Naive B cell (primary cell): ENCODE measurements at regions not wholly inside any gene's neighbourhood (a gene's known extent, or its start where the extent isn't known, plus 50 kb on each side); places are given as distances from the start of the nearest gene placed in this dataset.

ENCODE experiments used
- ATAC-seq, 2 donors: fragments of 150-1000 bp; cut with Tn5 transposase; 2 replicates each; pipeline ENCODE4 v1.10.0; 2021; ENCODE audit warnings: low read depth in 2 of 2, mild to moderate bottlenecking in 2 of 2, moderate library complexity in 2 of 2
- DNase-seq: peaks from one replicate; pipeline ENCODE4 v3.0.0; 2022
- H3K27ac Mint-ChIP-seq, 6 donors: one replicate each; pipeline ENCODE4 v1.8.0; 2020 to 2022; ENCODE audit warnings: mild to moderate bottlenecking in 6 of 6, mixed read lengths in 6 of 6, moderate library complexity in 5 of 6, inconsistent platforms in 2 of 6
- H3K27me3 Mint-ChIP-seq, 3 donors: one replicate each; pipeline ENCODE4 v1.8.0; 2021 to 2022; ENCODE audit warnings: mixed read lengths in 3 of 3, mild to moderate bottlenecking in 1 of 3
- H3K36me3 Mint-ChIP-seq, 2 donors: one replicate each; pipeline ENCODE4 v1.8.0; 2020 to 2022; ENCODE audit warnings: mixed read lengths in 2 of 2, inconsistent platforms in 1 of 2, mild to moderate bottlenecking in 1 of 2
- H3K4me1 Mint-ChIP-seq, 3 donors: one replicate each; pipeline ENCODE4 v1.8.0; 2020 to 2022; ENCODE audit warnings: mixed read lengths in 3 of 3, inconsistent platforms in 1 of 3, mild to moderate bottlenecking in 1 of 3, moderate library complexity in 1 of 3
- H3K4me3 Mint-ChIP-seq, 8 donors: one replicate each; pipeline ENCODE4 v1.8.0; 2020 to 2022; ENCODE audit warnings: mild to moderate bottlenecking in 8 of 8, mixed read lengths in 8 of 8, moderate library complexity in 8 of 8, inconsistent platforms in 2 of 8
- H3K9me3 Mint-ChIP-seq, 7 donors: one replicate each; pipeline ENCODE4 v1.8.0; 2020 to 2022; ENCODE audit warnings: mixed read lengths in 7 of 7, mild to moderate bottlenecking in 5 of 7, inconsistent platforms in 2 of 7, moderate library complexity in 1 of 7

GRCh38 chr4:8760561-8760960 lies 111.1 kb downstream of the HMX1 start:
- no peak for DNase-seq
- Mint-ChIP-seq H3K27ac (no peak overlapping the region), H3K27me3 (no peaks in the 10 kb centered on the region), H3K4me3 (no peak overlapping the region), H3K9me3 (peaks cover 0 to 4% (median 0%) of the 10 kb centered on the region in 7 donors), H3K4me1 (no peaks in the 10 kb centered on the region), H3K36me3 (no peaks in the 10 kb centered on the region)
- ATAC-seq: no peak

GRCh38 chr4:8759987-8760386 lies 111.7 kb downstream of the HMX1 start:
- Mint-ChIP-seq H3K27ac (no peak overlapping the region), H3K4me1 (no peaks in the 10 kb centered on the region), H3K36me3 (no peaks in the 10 kb centered on the region), H3K27me3 (no peaks in the 10 kb centered on the region), H3K9me3 (peaks cover 0 to 5% (median 0%) of the 10 kb centered on the region in 7 donors), H3K4me3 (no peak overlapping the region)
- DNase-seq: no peak
- ATAC-seq: no peak

GRCh38 chr4:8756816-8757215 lies 114.8 kb downstream of the HMX1 start:
- no peaks in the 10 kb centered on the region for H3K4me1 Mint-ChIP-seq
- ATAC-seq (no peak), DNase-seq (no peak)
- H3K9me3 Mint-ChIP-seq: peaks cover 0 to 9% (median 4%) of the 10 kb centered on the region in 7 donors
- no peaks in the 10 kb centered on the region for H3K36me3 Mint-ChIP-seq
- H3K4me3 Mint-ChIP-seq: no peak overlapping the region
- H3K27me3 Mint-ChIP-seq: no peaks in the 10 kb centered on the region
- no peak overlapping the region for H3K27ac Mint-ChIP-seq

GRCh38 chr4:8754634-8755589 lies 116.7 kb downstream of the HMX1 start:
- Mint-ChIP-seq H3K4me1 (no peaks in the 10 kb centered on the region), H3K27ac (no peak overlapping the region), H3K27me3 (peaks cover 0 to 1% (median 0%) of the 10 kb centered on the region in 3 donors), H3K4me3 (no peak overlapping the region), H3K9me3 (peaks cover 0 to 9% (median 4%) of the 10 kb centered on the region in 7 donors), H3K36me3 (no peaks in the 10 kb centered on the region)
- DNase-seq (no peak), ATAC-seq (no peak)

DNA sequence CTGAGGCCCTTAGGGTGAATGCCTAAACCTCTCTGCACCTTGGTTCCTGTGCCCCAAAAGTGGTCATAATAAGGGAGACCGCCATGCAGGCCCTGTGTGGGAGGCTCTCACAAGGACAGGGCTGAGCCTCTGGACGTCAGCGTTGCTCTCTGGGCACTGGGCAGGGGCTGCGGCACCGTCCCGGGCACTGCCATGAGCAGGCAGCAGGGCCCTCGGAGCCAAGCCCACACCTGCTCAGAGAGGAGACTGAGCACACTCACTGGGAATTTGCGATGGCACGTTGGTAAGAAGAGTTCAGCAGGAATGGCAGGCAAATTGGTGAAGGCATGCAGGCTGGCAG lies 123.4 kb downstream of the HMX1 start:
- DNase-seq (no peak), ATAC-seq (no peak)
- no peak overlapping the region for H3K27ac Mint-ChIP-seq
- H3K27me3 Mint-ChIP-seq: peaks cover 0 to 19% (median 0%) of the 10 kb centered on the region in 3 donors
- no peaks in the 10 kb centered on the region for H3K4me1 Mint-ChIP-seq
- no peaks in the 10 kb centered on the region for H3K36me3 Mint-ChIP-seq
- no peak overlapping the region for H3K4me3 Mint-ChIP-seq
- H3K9me3 Mint-ChIP-seq: peaks cover 0 to 9% (median 2%) of the 10 kb centered on the region in 7 donors

- H3K36me3 Mint-ChIP-seq: no peaks in the 10 kb centered on the region
- H3K4me1 Mint-ChIP-seq: no peaks in the 10 kb centered on the region
- no peak overlapping the region for H3K27ac Mint-ChIP-seq
- peaks cover 0 to 24% (median 4%) of the 10 kb centered on the region in 3 donors for H3K27me3 Mint-ChIP-seq
- no peak for ATAC-seq
- H3K4me3 Mint-ChIP-seq: no peak overlapping the region
- no peak for DNase-seq
- peaks cover 0 to 9% (median 2%) of the 10 kb centered on the region in 7 donors for H3K9me3 Mint-ChIP-seq
Measured at GRCh38 chr4:8747467-8748235, 124.0 kb downstream of the HMX1 start.

DNA sequence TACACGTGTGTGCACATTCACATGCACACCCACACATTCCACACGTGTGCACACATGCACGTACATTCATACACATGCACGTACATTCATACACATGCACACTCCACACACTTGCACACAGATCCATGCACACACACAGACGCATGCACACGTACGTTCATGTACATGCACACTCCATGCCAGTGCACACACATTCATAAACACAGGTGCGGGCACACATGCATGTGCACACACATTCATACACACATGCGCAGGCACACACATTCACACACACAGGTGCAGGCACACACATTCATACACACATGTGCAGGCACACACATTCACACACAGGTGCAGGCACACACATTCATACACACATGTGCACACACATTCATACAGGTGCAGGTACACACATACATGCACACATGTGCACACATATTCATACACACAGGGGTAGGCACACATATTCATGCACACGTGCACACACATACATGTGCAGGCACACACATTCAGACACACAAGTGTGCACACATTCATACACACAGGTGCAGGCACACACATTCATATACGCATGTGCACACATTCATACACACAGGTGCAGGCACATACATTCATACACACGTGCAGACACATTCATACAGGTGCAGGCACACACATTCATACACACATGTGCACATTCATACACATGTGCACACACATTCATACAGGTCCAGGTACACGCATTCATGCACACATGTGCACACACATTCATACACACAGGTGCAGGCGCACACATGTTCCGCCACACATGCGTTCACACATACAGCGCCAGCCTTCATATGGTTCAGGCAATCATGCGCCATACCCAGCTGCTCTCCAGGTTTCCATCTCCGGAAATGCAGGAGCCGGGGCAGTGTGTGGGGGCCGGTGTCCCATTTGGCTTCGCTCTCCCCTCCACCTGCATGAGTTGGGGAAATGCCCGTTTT lies 124.8 kb downstream of the HMX1 start:
- H3K27me3 Mint-ChIP-seq: peaks cover 0 to 27% (median 5%) of the 10 kb centered on the region in 3 donors
- no peak for DNase-seq
- peaks cover 0 to 9% (median 2%) of the 10 kb centered on the region in 7 donors for H3K9me3 Mint-ChIP-seq
- no peak overlapping the region for H3K27ac Mint-ChIP-seq
- no peaks in the 10 kb centered on the region for H3K4me1 Mint-ChIP-seq
- no peak overlapping the region for H3K4me3 Mint-ChIP-seq
- no peak for ATAC-seq
- no peaks in the 10 kb centered on the region for H3K36me3 Mint-ChIP-seq

- ATAC-seq: no peak
- no peaks in the 10 kb centered on the region for H3K4me1 Mint-ChIP-seq
Measured at GRCh38 chr4:8745826-8746225, 125.8 kb downstream of the HMX1 start.

GRCh38 chr4:8745005-8745790 lies 126.4 kb downstream of the HMX1 start:
- H3K27me3 Mint-ChIP-seq: peaks cover 0 to 27% (median 5%) of the 10 kb centered on the region in 3 donors
- H3K4me1 Mint-ChIP-seq: no peaks in the 10 kb centered on the region
- H3K9me3 Mint-ChIP-seq: peaks cover 0 to 9% (median 2%) of the 10 kb centered on the region in 7 donors
- ATAC-seq (no peak), DNase-seq (no peak)
- no peak overlapping the region for H3K4me3 Mint-ChIP-seq
- peak overlapping the region in 1 of 6 donors; percentile 30 for H3K27ac Mint-ChIP-seq
- H3K36me3 Mint-ChIP-seq: no peaks in the 10 kb centered on the region

More at GRCh38 chr4:8745826-8746225, 125.8 kb downstream of the HMX1 start:
- H3K36me3 Mint-ChIP-seq: no peaks in the 10 kb centered on the region
- no peak overlapping the region for H3K4me3 Mint-ChIP-seq
- H3K27me3 Mint-ChIP-seq: peaks cover 0 to 27% (median 5%) of the 10 kb centered on the region in 3 donors
- peaks cover 0 to 9% (median 2%) of the 10 kb centered on the region in 7 donors for H3K9me3 Mint-ChIP-seq
- no peak for DNase-seq
- H3K27ac Mint-ChIP-seq: peak overlapping the region in 1 of 6 donors; percentile 30

GRCh38 chr4:8744083-8744805 lies 127.4 kb downstream of the HMX1 start:
- DNase-seq (no peak), ATAC-seq (no peak)
- Mint-ChIP-seq H3K36me3 (no peaks in the 10 kb centered on the region), H3K27ac (no peak overlapping the region), H3K4me3 (no peak overlapping the region), H3K27me3 (peaks cover 0 to 19% (median 5%) of the 10 kb centered on the region in 3 donors), H3K9me3 (peaks cover 0 to 9% (median 2%) of the 10 kb centered on the region in 7 donors), H3K4me1 (no peaks in the 10 kb centered on the region)

DNA sequence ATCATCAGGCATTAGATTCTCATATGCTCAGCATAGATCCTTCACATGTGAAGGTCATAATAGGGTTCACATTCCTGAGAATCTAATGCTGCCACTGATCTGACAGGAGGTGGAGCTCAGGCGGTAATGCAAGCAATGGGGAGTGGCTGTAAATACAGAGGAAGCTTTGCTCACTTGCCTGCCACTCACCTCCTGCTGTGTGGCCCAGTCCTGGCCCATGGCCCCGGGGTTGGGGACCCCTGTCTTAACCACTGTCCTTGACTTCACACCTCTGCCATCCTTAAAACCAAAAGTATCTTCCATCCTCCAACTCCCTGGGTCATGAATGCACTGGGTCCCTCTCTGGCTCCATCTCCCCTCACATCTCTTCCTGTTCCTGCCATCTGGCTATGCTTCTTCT lies 129.1 kb downstream of the HMX1 start:
- H3K9me3 Mint-ChIP-seq: peaks cover 0 to 9% (median 2%) of the 10 kb centered on the region in 7 donors
- ATAC-seq: no peak
- H3K27me3 Mint-ChIP-seq: peaks cover 0 to 16% (median 5%) of the 10 kb centered on the region in 3 donors
- H3K27ac Mint-ChIP-seq: no peak overlapping the region
- no peaks in the 10 kb centered on the region for H3K4me1 Mint-ChIP-seq
- DNase-seq: no peak
- H3K36me3 Mint-ChIP-seq: no peaks in the 10 kb centered on the region
- no peak overlapping the region for H3K4me3 Mint-ChIP-seq
